ENCODE measurements at regions not wholly inside any gene's neighbourhood (a gene's known extent, or its start where the extent isn't known, plus 50 kb on each side); places are given as distances from the start of the nearest gene placed in this dataset.
"Not testable (repeated sequence)": the region's sequence is repeated elsewhere in the genome, so short reads cannot be mapped to it uniquely, and the experiment has no call there.

DNA sequence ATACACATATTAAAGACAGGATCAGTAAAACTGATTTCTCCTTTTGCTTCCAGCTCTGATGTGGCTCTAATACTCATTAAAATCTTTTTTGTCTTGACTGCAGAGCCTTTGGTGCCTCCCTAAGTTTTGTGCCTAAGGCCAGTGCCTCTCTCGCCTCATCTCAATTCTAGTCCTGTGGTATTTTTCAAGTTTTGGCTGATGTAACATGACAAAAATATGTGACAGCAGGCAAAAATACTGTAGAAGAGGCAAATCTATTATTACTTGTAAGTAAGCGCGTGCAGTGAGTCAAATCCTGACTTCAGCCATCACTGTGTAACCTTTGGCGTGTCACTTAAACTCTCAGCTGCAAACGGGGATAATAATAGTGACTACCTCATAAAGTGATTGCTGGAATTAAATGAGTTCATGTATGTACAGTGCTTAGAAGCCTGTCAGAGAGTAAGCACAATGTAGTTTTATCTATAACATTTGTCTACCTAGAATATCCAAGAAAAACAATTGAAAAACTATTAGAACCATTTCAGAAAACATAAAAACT, 74.0 kb downstream of the MAB21L3 start:
- no peak for DNase-seq (ENCODE audit: low spot score)

DNA sequence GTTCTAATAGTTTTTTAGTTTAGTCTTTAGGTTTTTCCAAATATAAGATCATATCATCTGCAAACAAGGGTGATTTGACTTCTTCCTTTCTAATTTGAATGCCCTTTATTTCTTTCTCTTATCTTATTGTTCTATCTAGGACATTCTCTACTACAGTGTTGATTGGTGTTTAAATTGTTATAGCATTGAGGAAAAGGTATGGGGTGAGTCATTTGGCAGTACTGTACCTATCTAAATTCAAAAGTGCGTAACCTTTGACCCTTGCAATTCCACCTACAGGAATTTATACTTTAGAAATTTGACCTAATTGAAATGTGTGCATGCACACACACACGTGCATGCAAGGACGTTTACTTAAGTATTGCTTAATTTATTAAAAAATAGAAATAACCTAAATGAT, 78.3 kb downstream of the MAB21L3 start:
- DNase-seq (ENCODE audit: low spot score) = no peak

DNA sequence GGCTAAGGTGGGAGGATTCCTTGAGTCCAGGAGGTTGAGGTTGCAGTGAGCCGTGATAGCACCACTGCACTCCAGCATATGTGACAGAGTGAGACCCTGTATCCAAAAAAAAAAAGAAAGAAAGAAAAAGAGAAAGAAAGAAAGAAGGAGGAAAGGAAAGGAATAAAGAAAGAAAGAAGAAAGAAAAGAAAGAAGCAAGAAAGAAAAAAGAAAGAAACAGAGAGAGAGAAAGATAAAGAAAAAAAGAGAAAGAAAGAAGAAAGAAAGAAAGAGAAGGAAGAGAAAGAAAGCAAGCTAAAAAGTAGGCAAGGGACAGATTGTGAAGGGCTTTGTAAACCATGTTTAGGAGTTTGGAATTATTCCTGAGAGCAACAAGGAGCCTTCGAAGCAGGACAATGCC, 80.1 kb downstream of the MAB21L3 start:
- DNase-seq (ENCODE audit: low spot score) = no peak

DNA sequence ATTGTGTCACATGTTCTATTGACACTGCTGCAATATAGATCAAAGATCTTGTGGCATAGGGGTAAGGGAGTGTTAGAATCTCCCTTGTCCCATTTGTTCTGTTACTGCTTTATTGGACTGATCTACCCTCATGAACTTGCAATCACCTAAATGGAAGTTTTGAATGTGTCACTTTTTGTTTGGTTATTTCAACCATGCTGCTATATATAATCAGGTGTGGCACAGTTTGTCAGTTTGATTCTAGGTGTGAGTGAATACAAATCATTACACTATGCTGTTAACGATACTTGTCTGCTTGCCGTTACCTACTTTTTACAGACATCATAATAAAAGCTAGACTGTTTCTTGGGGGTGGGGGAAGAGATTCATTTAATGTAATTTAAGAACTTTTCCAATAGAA, 82.6 kb downstream of the MAB21L3 start:
- DNase-seq (ENCODE audit: low spot score) = no peak

DNA sequence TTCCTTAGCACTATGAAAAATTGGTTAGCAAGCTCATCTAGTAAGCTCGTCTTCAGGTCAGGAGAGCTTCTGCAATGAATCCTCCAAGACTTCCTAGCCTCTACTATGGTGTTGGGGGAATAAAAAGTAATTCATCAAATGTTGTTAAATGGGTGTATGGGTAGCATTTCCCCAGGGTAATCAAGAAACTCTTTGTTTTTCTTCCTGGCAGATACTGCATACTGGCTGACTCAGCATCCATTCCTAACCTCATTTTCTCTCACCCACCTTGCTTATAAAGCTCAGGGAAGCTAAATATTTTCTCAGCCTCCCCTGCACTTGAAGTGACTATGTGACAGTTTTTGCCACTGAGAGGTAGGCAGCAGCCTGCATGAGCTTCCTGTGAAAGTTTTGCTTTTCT, 83.4 kb downstream of the MAB21L3 start:
- no peak for DNase-seq (ENCODE audit: low spot score)

DNA sequence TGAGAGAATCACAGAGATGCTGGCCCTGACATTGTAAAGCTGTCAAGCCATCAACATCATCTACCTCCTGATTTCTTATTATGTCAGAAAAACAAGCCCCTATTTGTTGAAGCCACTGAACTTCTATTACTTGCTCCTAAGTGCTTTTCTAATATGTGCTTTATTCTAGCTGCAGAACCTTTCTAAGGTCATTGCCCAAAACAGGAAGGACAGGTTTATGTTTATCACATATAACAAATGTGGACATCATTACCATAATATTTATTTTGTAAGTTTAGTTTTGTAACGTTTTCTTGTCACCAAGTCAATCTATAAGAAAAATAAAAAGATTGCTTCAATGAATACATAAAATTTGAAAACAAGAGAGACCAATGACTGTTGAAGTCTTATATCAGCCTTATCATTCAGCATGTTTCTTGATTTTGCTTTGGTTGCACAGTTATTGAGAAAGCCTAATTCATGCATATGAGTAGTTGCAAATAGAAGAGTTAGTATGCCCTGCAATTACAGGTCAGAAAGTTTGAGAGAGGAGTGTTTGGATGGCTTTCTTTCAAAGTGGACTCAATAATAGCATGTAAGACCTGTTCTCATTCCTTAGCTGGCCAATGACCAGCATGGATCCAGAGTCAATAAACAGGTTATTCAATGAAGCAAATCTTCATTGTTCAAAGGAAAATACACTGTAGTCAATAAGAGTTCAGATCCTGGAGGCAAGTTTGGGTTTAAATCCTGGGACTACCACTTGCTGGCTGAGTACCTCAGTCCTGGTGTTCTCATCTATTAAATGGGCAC, 84.1 kb downstream of the MAB21L3 start:
- no peak for DNase-seq (ENCODE audit: low spot score)

DNA sequence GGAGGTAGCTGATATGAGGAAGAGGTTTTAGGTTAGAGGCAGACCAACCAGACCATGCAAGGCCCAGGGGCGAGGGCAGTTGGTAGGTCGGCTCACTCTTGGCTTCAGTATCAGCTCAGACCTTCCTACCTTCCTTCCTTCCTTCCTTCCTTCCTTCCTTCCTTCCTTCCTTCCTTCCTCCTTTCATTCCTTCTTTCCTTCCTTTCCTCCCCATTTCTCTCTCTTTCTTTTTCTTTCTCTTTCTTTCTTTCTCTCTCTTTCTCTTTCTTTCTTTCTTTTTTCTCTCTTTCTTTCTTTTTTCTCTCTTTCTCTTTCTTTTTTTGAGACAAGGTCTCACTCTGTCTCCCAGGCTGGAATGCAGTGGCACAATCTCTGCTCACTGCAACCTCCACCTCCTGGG, 89.1 kb downstream of the MAB21L3 start:
- not testable (repeated sequence) for DNase-seq (ENCODE audit: low spot score)

DNA sequence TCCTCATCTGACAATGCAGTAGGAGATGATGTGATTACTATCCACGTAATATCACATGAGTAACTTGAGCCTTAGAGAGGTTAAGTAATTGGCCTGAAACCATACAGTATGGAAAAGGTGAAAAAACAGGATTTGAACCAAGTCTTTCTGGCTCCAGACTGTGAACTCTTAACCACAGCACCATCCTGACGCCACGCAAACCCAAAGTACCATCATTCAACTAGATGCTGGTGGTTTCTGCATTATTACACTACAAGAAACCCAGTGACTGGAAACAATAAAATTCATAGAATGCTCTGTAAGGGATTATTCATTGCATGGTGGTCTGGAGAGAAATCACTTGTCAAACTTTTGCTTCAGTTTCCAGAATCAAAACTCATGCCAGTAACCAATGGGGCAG, 90.7 kb downstream of the MAB21L3 start:
- no peak for DNase-seq (ENCODE audit: low spot score)

DNA sequence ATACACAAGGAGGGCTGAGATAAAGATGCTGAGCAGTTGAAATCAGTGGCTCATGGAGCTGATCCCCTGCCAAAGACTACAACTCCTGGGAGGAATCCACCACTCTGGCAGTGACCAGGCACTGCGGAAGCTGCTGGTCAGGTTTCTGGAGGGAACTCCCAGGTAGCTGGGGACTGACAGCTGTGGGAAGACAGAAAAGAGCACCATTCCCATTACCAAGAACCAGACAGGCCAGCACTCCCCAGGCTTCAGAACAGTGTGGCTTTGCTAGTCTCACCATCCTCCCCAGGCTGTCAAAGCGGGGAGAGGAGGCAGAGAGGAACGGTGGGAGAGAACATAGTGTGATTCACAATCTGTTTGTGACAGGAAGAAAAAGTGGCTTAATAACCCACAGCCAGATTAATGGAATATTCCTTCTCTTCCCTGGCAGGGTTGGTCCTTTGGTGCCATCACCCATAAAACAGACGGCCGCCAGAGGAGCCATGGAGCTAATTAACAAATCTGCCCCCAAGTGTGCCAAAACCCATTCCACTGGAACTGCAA, 92.1 kb downstream of the MAB21L3 start:
- DNase-seq (ENCODE audit: low spot score) = no peak

DNA sequence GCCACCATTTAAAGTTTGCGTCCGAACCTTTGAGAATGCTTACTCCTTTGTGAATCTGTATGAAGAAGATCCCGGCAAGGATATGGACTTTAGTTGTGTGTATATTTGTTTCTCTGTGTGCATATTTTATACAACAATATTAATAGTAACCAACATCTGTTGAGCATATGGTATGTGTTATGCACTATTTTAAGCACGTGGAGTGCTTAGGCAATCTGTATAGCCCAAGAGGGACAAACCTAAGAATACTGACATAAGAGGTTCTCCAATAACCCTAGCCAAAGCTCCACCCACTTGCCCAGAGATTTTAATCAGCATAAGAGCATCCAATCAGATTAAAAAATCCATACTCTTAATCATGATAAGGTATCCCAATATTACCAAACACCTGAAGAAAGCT, 92.7 kb downstream of the MAB21L3 start:
- no peak for DNase-seq (ENCODE audit: low spot score)

DNA sequence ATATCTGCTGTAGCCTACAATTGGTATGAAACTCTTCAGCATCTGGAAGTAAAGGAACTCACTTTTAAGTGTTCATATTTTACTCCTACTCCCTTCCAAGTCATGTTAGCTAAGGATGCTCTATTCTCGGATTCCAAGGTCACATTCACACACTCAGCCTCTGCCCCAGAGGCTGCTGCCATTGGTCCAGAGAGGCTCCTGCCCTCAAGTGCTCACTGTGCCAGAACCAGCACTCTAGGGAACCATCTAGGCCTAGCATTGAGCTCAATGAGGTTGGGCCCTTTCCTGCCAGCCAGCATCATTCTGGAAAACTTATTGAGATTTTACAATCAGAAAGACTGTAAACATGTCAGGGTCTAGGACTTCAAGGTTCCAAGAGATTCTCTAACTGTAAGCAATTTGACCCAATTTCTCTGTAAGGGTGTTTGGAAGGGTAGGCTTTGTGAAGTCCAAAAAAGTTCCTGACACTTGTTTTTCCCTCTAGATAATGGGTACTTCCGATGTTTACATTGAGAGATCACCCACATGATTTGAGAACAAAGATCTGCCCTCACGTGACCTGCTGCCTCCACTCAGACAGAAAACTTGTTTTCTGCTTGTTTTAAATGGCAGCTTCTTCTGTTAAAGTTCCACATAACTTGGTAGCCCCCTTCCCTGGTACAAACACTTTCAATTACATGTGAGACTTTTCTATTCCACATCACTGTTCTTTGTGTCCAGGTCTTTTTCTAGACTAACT, 94.9 kb downstream of the MAB21L3 start:
- no peak for DNase-seq (ENCODE audit: low spot score)

DNA sequence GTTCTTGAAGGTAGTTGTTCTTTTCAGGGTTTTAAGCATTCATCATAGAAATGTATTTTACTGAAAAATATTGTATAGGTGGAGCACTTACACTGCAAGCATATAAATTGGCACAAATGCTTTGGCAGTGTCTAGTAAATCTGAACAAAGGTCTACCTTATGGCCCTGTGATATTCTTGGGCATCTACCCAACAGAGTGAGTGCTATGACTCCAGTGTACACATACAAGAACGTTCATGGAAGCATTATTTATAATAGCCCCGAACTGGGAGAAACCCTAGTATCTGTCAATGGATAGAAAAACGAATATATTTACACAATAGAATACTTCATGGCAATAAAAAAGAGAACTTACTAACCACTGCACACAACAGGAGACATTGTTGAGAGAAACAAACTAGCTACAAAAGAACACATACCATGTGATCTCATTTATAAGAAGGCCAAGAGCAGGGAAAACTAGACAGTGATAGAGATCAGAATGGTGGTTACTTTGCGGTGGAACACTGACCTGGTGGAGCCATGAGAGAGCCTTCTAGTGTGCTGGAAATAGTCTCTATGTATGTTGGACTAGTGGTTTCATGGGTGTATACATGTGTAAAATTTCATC, 96.0 kb downstream of the MAB21L3 start:
- no peak for DNase-seq (ENCODE audit: low spot score)

DNA sequence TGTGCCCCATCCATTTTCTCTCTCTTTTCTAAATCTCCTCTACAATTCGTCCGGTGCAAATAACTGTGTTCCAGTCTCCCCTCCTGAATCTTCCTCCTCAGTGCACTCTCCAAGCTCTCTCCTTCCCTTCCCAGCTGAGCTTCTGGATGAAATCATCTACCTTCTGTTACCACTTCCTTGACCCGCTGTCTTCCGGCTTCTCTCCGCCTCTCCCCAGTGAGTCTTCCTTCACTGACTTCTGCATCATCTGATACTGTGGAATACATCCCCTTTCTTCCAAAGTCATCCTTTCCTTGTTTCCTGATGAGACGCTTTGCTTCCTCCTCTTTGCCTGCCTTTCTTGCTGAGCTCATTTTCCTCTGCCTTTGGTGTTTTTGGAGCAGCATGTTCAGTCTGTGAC, 96.9 kb downstream of the MAB21L3 start:
- DNase-seq (ENCODE audit: low spot score) = no peak

DNA sequence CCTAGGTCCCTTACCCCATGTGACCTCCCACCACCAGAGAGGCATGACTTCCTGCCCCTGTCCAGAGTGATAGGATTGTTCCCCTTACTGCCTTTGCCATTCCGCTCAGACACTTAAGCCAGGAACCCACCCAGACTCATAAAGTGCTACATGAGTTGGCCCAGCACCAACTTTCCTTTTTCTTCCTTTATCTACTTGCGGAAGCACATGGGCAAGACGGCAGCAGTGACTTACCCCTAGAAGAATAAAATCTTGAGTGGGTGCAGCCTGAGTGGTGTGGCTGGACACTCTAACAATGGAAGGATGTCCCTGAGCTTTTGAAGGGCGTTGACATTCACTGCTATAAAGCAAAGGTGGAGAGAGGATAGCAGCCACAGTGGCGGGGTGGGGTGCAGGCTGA, 100.1 kb downstream of the MAB21L3 start:
- no peak for DNase-seq (ENCODE audit: low spot score)

DNA sequence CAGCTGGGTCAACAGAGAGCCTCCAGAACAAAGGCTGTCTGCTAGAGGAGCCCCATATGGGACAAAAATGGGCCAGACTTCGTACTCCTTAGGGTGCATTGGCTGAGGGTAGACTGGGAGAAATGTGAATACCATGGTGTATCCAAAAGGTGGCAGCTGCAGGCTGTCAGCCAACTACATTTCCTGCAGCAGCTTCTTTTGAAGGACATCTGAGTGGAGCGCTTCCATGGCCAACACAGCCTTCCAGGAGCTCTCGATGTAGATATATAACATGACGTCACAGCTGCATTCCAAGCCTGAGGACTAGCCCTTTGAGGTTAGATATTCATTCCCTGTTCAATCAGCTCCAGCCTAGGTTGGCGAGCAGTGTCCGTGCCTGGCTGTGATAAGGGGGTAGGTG, 107.7 kb downstream of the MAB21L3 start:
- DNase-seq (ENCODE audit: low spot score) = no peak

DNA sequence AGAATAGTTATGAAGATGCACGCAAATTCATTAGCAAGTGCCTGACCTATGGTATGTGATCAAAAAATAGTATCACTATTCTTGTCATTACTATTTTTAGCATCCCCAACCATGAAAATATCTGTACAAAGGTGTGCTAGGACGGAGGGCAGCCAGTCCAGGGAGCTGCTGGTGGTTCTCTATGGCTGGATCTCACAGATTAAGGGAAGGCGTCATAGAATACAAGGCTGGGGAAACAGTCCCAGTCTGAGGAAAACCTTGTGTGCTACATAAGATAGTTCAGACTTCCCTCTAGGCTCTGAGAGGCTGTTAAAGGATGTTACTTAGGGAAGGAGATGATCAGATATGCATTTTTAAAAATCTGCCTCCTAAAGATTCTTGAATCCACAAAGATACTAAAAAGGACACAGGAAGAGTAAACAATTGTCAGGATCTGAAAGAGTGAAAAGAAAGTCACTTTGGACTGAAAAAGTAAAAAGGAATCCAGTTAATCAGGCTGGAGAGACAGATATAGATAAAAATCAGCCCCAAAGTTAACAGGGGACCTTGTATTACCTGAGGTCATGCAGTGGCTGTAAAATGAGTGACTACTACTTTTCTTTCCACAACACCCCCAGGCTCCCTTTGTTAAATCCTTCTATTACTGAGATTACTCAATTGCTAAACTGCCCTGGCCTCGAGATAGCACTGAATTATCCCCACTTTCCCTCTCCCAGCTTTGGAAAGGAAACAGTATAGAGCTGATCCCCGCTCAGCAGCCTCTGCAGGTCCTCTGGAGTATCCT, 108.6 kb downstream of the MAB21L3 start:
- DNase-seq (ENCODE audit: low spot score) = no peak

DNA sequence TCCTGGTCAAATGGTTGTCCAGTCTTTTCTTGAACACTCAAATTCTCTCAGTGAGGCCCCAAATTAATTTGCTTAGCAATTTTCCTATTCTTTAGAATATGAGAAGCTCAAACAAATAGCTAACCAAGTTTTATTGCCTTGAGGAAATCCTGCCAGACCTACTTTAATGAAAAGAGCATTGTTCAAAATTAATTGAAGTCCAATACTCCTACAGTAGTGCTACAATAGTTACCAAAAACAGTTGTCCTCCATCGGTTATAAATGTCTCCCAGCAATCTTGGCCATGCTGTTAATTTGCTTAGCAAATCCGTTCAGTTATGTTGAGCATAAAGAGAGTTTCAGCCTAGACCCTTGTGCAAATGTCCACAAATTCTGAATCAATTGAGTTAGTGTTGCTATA, 112.9 kb downstream of the MAB21L3 start:
- DNase-seq (ENCODE audit: low spot score) = no peak

DNA sequence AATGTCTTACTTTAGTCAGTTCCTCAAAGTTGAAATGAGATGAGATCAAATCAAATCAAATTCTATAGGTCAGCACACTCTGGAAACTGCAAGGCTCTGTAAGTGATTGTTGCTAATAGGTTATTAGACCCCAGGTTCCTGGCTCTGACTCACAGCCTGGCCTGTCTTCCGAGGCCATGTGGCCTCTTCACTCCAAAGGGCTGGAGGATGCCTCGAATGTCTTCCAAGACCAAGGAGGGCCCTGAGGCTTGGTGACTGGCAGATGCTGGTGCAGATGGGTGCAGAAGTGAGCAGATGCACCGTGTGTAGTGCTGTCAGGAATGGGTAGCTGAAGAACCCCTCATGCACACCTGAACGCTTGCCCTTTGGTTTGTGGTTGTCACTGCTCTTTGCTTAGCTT, 113.4 kb downstream of the MAB21L3 start:
- no peak for DNase-seq (ENCODE audit: low spot score)

DNA sequence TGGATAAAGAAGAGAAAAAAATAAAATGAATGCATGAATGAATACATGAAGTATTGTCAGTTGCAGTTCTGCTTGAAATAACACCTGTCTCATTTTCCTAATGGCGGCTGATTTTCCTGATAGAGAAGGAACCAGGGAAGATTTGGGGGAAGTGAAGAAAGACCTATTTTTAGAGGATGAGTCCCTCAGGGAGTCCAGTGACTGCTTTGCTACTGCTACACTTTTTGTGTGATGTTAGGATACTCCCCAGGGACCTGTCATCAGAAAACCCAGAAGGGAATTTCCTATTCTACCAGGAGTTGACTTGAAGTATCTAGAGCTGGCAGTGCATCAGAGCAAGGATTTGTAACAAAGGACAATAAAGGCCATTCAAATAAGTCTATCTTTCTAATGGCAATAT, 114.8 kb downstream of the MAB21L3 start:
- DNase-seq (ENCODE audit: low spot score) = no peak

DNA sequence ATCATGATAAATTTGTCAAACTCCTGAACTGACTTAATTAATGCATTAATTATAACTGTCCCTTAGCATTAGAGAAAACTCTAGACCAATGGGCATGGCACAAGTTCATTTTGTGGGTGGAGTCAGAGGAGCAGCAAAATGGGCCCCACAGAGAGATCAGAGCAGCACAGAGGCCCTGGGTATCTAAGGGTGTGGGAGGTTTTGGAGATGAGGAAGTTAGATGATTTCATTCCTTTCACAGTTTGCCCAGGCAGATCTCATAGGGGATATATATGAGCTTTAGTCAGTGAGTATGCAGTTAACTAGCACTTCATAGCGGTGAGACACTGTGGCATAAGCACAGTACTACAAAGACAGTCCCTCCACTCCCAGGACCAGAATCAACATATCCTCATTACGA, 117.3 kb downstream of the MAB21L3 start:
- no peak for DNase-seq (ENCODE audit: low spot score)

DNA sequence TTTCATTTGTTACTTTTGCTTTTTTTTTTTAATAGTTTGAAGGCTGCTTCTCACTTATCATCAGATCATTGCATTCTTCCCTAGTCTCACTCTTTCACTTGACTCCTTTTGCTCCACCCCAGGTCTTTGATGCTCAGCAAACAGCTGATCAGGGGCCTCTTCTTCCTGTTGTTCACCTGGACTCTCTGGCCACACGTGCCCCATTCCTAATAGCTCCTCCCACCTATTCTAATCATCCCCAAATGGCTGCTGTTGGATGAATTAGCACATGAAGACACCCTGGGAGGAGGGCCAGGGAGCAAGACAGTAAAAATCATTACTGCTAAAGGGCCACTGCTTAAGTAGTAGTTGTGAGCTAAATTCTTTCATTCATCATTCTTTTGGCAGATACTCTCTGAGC, 119.5 kb downstream of the MAB21L3 start:
- DNase-seq (ENCODE audit: low spot score) = no peak

DNA sequence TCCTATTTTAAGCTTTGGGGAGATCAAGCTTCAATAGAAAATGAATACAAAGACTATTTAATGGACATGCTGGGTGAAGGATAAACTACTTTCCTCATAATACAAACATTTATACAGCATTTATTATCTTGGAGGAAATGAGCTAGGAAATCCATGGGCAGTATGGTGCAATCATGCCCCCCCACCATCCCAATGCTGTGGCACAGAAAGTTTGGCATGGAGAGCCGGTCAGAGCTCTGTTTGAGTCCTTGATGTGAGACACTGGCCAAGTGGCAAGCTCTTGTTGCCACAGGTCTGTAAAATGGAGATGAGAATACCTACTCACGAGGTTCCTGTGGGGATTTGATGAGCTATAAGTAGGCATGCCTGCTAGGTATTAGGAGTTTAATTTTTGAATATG, 120.6 kb downstream of the MAB21L3 start:
- DNase-seq (ENCODE audit: low spot score) = no peak

All from CD4-positive, alpha-beta T cell treated with Interleukin-15 for 4 hours (primary cell).